HG03469 (cell line): ENCODE measurements at regions not wholly inside any gene's neighbourhood (a gene's known extent, or its start where the extent isn't known, plus 50 kb on each side); places are given as distances from the start of the nearest gene placed in this dataset.
"Not testable (repeated sequence)": the region's sequence is repeated elsewhere in the genome, so short reads cannot be mapped to it uniquely, and the experiment has no call there.

Experiments
- ATAC-seq: cut with Tn5 transposase; IDR thresholded peaks from one replicate; pipeline ENCODE4 v1.9.1; 2021; ENCODE audit warnings: mild to moderate bottlenecking, moderate library complexity, moderate number of reproducible peaks; ENCODE audit not compliant: unreplicated experiment

GRCh38 chr10:52533986-52534385 lies 219.9 kb downstream of the DKK1 start:
- no peak for ATAC-seq

GRCh38 chr10:52539463-52539862 lies 225.4 kb downstream of the DKK1 start:
- ATAC-seq, result no peak

GRCh38 chr10:52540479-52540984 lies 226.5 kb downstream of the DKK1 start:
- ATAC-seq, result no peak

- no peak for ATAC-seq
These were observed 227.0 kb downstream of the DKK1 start for GRCh38 chr10:52541006-52541473.

GRCh38 chr10:52542906-52543305 lies 228.8 kb downstream of the DKK1 start:
- no peak for ATAC-seq

GRCh38 chr10:52551046-52551445 lies 221.5 kb downstream of the MBL2 start:
- no peak for ATAC-seq

- ATAC-seq, result peak; percentile 80
These were observed 214.5 kb downstream of the MBL2 start for GRCh38 chr10:52558090-52558489.

GRCh38 chr10:52561322-52561721 lies 211.3 kb downstream of the MBL2 start:
- no peak for ATAC-seq

GRCh38 chr10:52563360-52563759 lies 209.2 kb downstream of the MBL2 start:
- ATAC-seq, result no peak

GRCh38 chr10:52566471-52567246 lies 205.9 kb downstream of the MBL2 start:
- ATAC-seq, result no peak

GRCh38 chr10:52567247-52567580 lies 205.4 kb downstream of the MBL2 start:
- ATAC-seq, result no peak

- no peak for ATAC-seq
These were observed 204.3 kb downstream of the MBL2 start for GRCh38 chr10:52568309-52568708.

- ATAC-seq, result no peak
These were observed 202.1 kb downstream of the MBL2 start for GRCh38 chr10:52570490-52570889.

GRCh38 chr10:52571018-52571417 lies 201.6 kb downstream of the MBL2 start:
- ATAC-seq, result no peak

GRCh38 chr10:52571516-52572182 lies 200.9 kb downstream of the MBL2 start:
- no peak for ATAC-seq

GRCh38 chr10:52573347-52573746 lies 199.2 kb downstream of the MBL2 start:
- no peak for ATAC-seq

- ATAC-seq, result no peak
These were observed 197.9 kb downstream of the MBL2 start for GRCh38 chr10:52574697-52575096.

GRCh38 chr10:52577047-52577446 lies 195.5 kb downstream of the MBL2 start:
- ATAC-seq, result no peak

- ATAC-seq, result no peak
These were observed 193.6 kb downstream of the MBL2 start for GRCh38 chr10:52578871-52579405.

GRCh38 chr10:52581636-52582035 lies 190.9 kb downstream of the MBL2 start:
- not testable (repeated sequence) for ATAC-seq

GRCh38 chr10:52583336-52583735 lies 189.2 kb downstream of the MBL2 start:
- no peak for ATAC-seq

- ATAC-seq, result no peak
These were observed 185.9 kb downstream of the MBL2 start for GRCh38 chr10:52586710-52587109.
